HG03108 (cell line): ENCODE measurements at regions not wholly inside any gene's neighbourhood (a gene's known extent, or its start where the extent isn't known, plus 50 kb on each side); places are given as distances from the start of the nearest gene placed in this dataset.
"Not testable (repeated sequence)": the region's sequence is repeated elsewhere in the genome, so short reads cannot be mapped to it uniquely, and the experiment has no call there.

Source experiments
- ATAC-seq: cut with Tn5 transposase; IDR thresholded peaks from one replicate; pipeline ENCODE4 v1.9.1; 2021; ENCODE audit warnings: moderate library complexity; ENCODE audit not compliant: unreplicated experiment

DNA sequence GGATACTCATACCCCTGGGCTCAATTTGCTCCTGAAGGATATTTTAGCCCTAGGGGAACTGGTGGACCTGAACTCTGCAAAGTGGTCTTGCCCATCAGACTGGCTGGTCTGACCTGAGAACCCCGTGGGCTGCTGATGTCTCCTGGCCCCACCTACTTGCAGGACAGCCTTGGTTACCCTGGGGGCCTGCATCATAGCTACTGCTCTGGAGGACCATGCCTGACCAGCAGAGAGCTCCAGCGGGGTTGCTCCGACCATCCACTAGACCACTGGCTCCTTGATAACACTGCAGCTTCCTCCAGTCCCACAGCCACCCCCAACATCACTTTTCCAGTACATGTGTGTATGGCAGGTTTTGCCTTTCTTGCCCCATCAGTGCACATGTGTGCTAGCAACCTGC, 331.6 kb upstream of the BRINP3 start:
- ATAC-seq: no peak

DNA sequence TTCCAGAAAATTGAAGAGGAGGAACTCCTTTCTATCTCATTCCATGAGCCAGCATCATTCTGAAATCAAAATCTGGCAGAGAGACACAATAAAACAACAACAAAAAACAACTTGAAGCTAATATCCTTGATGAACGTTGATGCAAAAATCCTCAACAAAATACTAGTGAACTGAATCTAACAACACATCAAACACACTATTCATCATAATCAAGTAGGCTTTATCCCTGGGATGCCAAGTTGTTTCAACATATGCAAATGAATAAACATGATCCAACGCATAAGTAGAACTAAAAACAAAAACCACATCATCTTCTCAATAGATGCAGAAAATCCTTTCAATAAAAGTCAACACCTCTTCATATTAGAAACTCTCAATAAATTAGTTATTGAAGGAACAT, 335.3 kb upstream of the BRINP3 start:
- ATAC-seq: no peak

DNA sequence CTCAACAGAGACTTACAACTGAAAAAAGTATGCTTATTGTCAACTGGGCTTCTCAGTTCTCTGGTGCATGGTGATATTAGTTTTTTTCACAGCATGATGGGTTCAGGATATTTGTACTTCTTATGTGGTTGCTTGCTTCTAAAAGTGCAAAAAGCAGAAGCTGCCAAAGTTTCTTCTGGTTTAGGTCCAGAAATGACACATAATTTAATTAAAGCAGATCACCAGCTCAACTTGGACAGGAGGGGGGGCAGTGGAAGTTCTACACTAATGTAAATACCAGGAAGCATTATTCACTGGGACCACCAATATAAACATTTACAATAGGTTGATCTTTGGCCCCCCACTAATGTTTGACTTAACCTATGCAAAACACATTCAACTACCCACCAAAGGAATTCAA, 354.8 kb upstream of the BRINP3 start:
- no peak for ATAC-seq

DNA sequence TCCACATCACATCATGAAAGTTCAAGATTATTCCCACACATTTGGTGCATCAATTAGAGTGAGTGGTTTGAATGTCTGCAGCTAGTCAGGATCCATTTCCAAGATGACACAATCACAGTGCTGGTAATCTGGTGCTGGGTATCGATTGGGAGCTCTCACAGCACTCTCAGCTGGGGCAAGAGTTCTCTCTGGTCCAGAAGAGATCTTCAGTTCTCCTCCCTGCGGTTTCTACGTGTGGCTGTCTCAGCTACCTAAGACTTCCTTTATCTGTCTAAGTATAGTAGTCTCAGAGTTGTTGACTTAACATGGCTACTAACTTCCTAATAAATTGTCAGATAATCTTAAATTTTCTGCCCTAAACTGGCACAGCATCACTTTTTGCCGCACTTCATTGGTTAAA, 358.0 kb upstream of the BRINP3 start:
- no peak for ATAC-seq

DNA sequence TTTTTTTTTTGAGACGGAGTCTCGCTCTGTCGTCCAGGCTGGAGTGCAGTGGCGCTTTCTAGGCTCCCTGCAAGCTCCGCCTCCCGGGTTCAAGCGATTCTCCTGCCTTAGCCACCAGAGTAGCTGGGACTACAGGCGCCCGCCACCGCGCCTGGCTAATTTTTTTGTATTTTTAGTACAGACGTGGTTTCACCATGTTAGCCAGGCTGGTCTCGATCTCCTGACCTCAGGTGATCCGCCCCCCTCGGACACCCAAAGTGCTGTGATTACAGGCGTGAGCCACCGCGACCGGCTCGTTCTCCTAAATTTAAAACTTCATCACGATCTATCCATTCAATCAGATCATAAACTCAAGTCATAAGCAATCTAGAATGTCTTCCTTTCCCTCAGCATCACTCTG, 359.5 kb upstream of the BRINP3 start:
- not testable (repeated sequence) for ATAC-seq

DNA sequence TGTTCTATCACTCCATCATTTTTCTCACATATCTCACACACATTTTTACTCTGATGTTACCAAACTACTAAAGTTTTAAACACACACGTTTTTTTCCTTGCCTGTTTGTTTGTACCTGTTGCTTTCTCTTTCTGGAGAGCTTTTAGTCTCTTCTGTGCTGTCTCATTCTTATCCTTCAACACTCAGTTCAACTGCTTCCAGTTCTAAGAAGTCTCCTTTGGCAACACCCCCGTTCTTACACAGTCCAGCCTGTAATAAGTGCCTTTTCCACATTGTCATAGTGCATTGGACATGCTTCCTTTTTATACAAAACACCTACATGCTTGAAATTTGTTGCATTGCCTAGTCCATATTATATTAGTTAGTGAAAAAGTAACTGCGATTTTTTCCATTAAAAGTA, 360.2 kb upstream of the BRINP3 start:
- no peak for ATAC-seq

- ATAC-seq: no peak
Measured at GRCh38 chr1:190847166-190847565, 369.5 kb upstream of the BRINP3 start.

- no peak for ATAC-seq
Measured at GRCh38 chr1:190849346-190849745, 371.7 kb upstream of the BRINP3 start.

- ATAC-seq: no peak
Measured at GRCh38 chr1:190852611-190853010, 374.9 kb upstream of the BRINP3 start.

GRCh38 chr1:190858140-190858539, 380.5 kb upstream of the BRINP3 start:
- ATAC-seq: no peak

GRCh38 chr1:190864013-190864641, 386.5 kb upstream of the BRINP3 start:
- ATAC-seq: no peak

DNA sequence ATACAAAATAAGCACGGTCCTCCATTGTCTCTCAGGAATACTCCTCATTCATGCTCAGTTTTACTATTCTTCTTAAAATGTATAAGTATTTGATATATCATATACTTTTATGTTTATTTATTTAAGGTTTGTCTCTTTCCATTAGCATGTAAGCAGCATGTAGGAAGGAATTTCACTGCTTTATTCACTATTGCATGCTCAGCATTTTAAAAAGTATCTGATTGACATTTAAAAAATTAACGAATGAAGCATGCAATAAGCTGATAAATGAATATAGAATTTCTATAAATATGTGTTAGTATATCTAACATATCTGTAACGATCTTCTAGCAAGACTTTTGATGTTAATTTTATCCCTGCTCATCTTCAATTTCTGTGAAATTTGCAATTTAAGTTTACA, 402.7 kb upstream of the BRINP3 start:
- ATAC-seq: no peak

- ATAC-seq: no peak
Measured at GRCh38 chr1:190881064-190881463, 403.4 kb upstream of the BRINP3 start.

DNA sequence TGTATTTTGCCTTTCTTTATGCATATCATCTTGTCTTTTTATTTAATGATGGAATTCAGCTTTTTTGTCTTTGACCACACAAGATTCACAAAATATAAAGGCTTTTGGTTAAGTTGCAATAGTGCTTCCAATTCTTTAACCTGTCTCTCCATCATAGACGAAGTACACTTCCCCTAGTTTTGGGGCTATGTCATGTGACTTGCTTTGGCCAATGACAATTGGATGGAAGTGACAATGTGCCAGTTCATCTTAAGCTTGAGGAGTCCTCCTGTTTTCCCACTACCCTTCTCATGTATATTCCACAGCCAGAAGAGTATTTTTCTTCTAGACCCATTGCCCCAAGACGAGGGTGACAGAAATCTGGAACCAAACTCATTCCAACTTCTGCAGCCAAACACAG, 419.6 kb upstream of the BRINP3 start:
- ATAC-seq: no peak

- ATAC-seq: no peak
Measured at GRCh38 chr1:190904091-190904695, 426.5 kb upstream of the BRINP3 start.

GRCh38 chr1:190906206-190906725, 428.6 kb upstream of the BRINP3 start:
- ATAC-seq: no peak

DNA sequence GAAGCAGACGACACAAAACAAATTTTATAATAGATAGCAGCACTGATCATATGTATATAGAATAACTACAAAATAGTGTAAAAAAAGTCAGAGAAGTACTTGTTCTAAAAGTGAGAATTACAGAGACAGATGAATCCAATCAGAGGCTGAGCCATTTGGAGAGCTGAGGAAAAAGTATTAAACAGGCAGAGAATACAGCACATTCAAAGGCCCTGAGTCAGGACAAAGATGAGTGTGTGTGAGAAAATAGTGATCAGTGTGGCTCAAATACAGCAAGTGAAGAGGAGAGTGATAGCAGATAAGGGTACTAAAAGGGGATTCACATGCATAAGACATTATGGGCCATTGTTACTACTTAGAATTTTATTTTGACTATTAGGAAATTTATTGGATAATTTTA, 430.6 kb upstream of the BRINP3 start:
- no peak for ATAC-seq

GRCh38 chr1:190908691-190909090, 431.0 kb upstream of the BRINP3 start:
- no peak for ATAC-seq

- ATAC-seq: no peak
Measured at GRCh38 chr1:190935925-190936324, 458.3 kb upstream of the BRINP3 start.

GRCh38 chr1:190936337-190936736, 458.7 kb upstream of the BRINP3 start:
- ATAC-seq: no peak

DNA sequence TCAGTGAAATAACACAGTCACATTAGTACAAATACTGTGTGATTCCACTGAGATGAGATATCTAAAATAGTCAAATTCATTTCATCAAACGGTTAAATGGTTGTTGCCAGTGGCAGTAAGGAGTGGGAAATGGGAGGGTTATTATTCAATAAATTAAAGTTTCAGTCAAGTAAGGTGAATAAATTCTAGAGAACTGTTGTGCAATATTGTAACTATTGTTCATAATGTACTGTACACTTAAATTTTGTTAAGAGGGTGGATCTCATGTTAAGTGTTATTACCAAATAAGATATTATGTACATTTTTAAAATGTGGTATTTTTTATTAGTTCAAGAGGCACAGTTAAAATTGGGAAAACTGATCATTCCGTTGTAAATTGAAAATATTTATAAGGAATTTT, 463.3 kb upstream of the BRINP3 start:
- ATAC-seq: no peak

- ATAC-seq: no peak
Measured at GRCh38 chr1:190942475-190942874, 464.8 kb upstream of the BRINP3 start.

DNA sequence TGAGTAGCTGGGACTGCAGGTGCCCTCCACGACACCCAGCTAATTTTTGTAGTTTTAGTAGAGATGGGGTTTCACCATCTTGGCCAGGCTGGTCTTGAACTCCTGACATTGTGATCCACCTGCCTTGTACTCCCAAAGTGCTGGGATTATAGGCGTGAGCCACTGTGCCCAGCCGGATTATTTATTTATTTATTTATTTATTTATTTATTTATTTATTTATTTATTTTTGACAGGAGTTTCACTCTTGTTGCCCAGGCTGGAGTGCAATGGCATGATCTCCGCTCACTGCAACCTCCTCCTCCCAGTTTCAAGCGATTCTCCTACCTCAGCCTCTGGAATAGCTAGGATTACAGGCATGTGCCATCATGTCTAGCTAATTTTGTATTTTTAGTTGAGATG, 466.1 kb upstream of the BRINP3 start:
- ATAC-seq: not testable (repeated sequence)
